ENCODE measurements at regions not wholly inside any gene's neighbourhood (a gene's known extent, or its start where the extent isn't known, plus 50 kb on each side); places are given as distances from the start of the nearest gene placed in this dataset.

DNA sequence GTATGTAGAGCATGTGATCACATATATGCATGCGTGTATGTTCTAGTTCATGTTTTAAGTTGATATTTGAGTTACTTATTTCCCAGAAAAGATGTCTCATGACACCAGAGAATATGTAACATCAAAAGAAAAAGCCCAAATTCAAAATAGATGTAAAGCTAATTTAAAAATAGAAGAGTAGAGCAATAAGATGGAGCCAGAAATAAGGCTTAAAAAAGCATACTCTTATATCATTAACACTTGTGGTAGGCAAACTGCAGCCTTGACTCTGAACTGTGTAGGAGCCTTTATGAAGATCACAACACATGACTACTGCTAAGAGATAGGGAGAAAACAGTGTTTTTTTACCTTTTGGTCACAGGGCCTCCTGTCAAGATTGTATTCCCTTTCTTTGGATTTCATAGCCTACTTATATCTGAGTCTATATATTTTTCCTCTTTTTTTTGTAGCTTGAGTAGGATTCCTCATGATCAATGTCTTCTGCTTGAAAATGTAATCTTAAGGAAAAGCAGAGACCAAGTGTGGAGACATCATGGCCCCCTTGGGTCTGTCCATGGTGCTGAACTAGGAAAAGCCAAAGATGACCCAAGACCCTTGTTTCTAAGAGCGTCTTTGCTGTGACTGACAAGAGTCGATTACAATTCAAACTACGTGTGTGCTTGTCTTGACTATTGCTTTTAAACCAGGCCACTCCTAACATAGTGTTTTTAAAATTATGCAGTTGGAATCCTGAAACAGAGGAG lies 390.4 kb downstream of the SHISA9 start:
- Mint-ChIP-seq H3K27ac (no peak overlapping the region), H3K36me3 (no peaks in the 10 kb centered on the region), H3K4me1 (no peaks in the 10 kb centered on the region), H3K27me3 (no peaks in the 10 kb centered on the region), H3K9me3 (peaks cover 10% of the 10 kb centered on the region), H3K4me3 (no peak overlapping the region)
- CTCF ChIA-PET = no interaction called here
- DNase-seq = no peak

GRCh38 chr16:13296206-13296605 lies 394.8 kb downstream of the SHISA9 start:
- Mint-ChIP-seq H3K4me1 (no peaks in the 10 kb centered on the region), H3K9me3 (peaks cover 8% of the 10 kb centered on the region), H3K36me3 (no peaks in the 10 kb centered on the region), H3K4me3 (no peak overlapping the region), H3K27me3 (no peaks in the 10 kb centered on the region), H3K27ac (no peak overlapping the region)
- DNase-seq = no peak
- CTCF ChIA-PET = no interaction called here

DNA sequence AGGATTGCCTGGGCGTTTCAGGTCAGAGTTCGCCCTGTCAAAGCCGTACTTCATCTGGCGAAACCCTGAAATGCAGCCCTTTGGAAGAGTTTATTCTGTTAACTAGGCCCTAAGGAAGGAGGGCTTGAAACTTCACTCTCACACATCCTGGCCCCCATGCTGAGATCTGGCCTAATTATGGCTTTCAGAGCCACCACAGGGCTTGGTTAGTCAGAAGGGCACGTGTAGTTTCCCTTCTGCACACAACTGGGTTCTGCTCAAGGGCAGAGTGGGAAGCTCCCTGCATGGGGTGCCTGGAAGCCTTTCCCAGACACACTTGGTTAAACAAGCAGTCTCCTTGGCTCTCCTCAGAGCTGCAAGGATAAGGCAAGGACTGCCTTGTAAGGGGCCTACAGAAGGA lies 397.3 kb downstream of the SHISA9 start:
- H3K27ac Mint-ChIP-seq = no peak overlapping the region
- no peaks in the 10 kb centered on the region for H3K4me1 Mint-ChIP-seq
- peaks cover 9% of the 10 kb centered on the region for H3K9me3 Mint-ChIP-seq
- no peaks in the 10 kb centered on the region for H3K27me3 Mint-ChIP-seq
- DNase-seq = no peak
- no peaks in the 10 kb centered on the region for H3K36me3 Mint-ChIP-seq
- H3K4me3 Mint-ChIP-seq = no peak overlapping the region
- CTCF ChIA-PET = no interaction called here

- H3K36me3 Mint-ChIP-seq = no peaks in the 10 kb centered on the region
- DNase-seq = no peak
- H3K4me1 Mint-ChIP-seq = no peaks in the 10 kb centered on the region
- H3K4me3 Mint-ChIP-seq = no peak overlapping the region
- H3K27me3 Mint-ChIP-seq = no peaks in the 10 kb centered on the region
- no peak overlapping the region for H3K27ac Mint-ChIP-seq
- CTCF ChIA-PET = no interaction called here
- H3K9me3 Mint-ChIP-seq = peaks cover 5% of the 10 kb centered on the region
Observed at GRCh38 chr16:13300066-13300840, 398.9 kb downstream of the SHISA9 start.

GRCh38 chr16:13305019-13305755 lies 403.8 kb downstream of the SHISA9 start:
- no peak overlapping the region for H3K4me3 Mint-ChIP-seq
- no peaks in the 10 kb centered on the region for H3K4me1 Mint-ChIP-seq
- CTCF ChIA-PET = no interaction called here
- no peaks in the 10 kb centered on the region for H3K27me3 Mint-ChIP-seq
- no peaks in the 10 kb centered on the region for H3K36me3 Mint-ChIP-seq
- no peak for DNase-seq
- no peak overlapping the region for H3K27ac Mint-ChIP-seq
- peaks cover 4% of the 10 kb centered on the region for H3K9me3 Mint-ChIP-seq

DNA sequence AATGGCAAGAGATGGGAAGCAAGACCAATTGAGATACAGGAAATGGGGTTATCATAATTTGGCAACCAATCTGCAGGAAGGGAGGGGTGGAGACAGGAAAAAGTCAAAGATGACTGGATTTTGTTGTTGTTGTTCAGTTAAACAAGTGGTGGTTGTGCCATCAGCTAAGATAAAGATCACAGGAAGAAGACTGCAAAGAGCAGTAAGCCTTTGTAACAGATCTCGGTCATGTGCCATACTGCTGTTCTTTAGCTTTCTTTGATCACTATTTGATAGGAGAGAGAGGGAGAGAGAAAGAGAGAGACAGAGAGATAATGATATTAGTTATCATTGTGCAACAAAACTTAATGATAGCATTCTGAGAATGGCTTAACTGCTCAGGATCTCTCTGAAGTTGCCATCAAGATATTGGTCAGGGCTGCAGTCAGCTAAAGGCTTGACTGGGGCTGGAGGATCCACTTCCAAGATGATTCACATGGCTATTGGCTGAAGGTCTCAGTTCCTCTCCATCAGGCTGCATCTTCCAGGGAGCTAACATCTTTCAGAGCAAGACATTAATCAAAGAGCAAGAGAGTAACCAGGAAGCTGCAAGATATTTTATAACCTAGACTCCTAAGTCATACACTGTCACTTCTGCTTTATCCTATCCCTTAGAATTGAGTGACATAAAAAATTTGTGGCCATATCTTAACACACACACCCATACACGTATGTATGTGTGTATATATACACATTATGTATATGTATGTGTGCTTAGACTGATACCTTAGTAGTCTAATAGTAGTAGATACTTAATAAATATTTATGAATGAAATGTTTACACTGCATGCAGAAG lies 405.0 kb downstream of the SHISA9 start:
- H3K9me3 Mint-ChIP-seq = peaks cover 4% of the 10 kb centered on the region
- no peak overlapping the region for H3K27ac Mint-ChIP-seq
- no peak overlapping the region for H3K4me3 Mint-ChIP-seq
- no peaks in the 10 kb centered on the region for H3K4me1 Mint-ChIP-seq
- CTCF ChIA-PET = interaction anchor here (0.6 kb wide), 1 partner anchor 512 kb away, joined by 3 read pairs; no protein-coding TSS in a partner anchor
- no peaks in the 10 kb centered on the region for H3K36me3 Mint-ChIP-seq
- DNase-seq = no peak
- H3K27me3 Mint-ChIP-seq = no peaks in the 10 kb centered on the region

GRCh38 chr16:13307255-13307654 lies 405.9 kb downstream of the SHISA9 start:
- no peak overlapping the region for H3K4me3 Mint-ChIP-seq
- no peaks in the 10 kb centered on the region for H3K36me3 Mint-ChIP-seq
- CTCF ChIA-PET = no interaction called here
- peaks cover 4% of the 10 kb centered on the region for H3K9me3 Mint-ChIP-seq
- no peaks in the 10 kb centered on the region for H3K27me3 Mint-ChIP-seq
- no peak overlapping the region for H3K27ac Mint-ChIP-seq
- no peak for DNase-seq
- no peaks in the 10 kb centered on the region for H3K4me1 Mint-ChIP-seq

DNA sequence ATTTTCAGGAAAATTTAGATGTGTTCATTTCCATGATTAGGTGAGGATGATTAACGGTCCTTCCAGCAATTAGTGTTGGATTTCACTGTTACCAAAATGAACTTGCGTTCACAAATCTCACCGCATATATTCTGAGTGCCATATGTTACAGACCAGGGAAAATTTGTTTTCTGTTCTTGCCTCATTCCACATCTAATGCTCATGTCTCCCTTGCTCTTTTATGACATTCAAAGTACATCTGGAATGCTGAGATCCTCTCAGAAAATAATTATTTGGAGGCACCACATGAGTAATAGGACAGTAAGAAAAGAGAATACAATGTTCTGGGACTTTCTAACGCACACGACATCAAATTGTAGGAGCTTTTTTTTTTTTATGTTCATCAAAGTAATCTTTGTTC lies 406.5 kb downstream of the SHISA9 start:
- no peaks in the 10 kb centered on the region for H3K36me3 Mint-ChIP-seq
- DNase-seq = no peak
- H3K27ac Mint-ChIP-seq = no peak overlapping the region
- no peaks in the 10 kb centered on the region for H3K27me3 Mint-ChIP-seq
- no peaks in the 10 kb centered on the region for H3K4me1 Mint-ChIP-seq
- H3K4me3 Mint-ChIP-seq = no peak overlapping the region
- peaks cover 1% of the 10 kb centered on the region for H3K9me3 Mint-ChIP-seq
- CTCF ChIA-PET = no interaction called here

DNA sequence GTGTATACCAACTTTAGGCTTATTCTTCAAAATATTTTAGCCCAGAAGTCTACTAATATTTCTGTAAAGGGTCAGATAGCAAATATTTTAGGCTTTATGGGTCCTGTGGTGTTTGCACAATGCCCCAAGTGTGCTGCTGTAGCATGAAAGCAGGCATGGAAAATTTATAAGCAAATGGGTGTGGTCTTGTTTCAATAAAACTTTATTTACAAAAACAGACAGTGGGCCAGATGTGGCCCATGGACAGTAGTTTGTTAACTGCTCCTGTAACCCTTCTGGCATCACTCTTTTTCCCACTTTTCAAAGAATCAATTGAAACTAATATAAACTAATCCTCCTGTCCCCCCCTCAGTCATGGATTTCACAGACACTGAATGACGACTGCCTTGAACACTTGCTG lies 410.7 kb downstream of the SHISA9 start:
- Mint-ChIP-seq H3K27ac (no peak overlapping the region), H3K4me3 (no peak overlapping the region)

DNA sequence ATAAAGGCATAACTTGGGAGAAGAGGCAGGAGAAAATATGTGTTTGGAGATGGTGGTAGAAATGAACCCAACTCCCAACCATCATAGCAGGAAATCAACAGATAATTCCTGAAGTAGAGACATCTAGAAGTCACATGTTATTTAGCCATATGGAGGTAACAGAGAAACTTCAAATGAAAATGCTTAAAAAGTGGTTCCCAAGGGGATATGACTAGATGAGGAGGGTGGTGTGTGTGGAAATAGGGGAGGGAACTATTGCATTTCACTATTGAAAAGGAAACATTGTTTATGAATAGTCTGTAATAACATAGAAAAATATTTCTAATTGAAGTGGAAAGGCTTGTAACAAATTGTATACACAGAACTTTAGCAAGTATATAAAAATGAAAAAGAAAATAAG lies 412.0 kb downstream of the SHISA9 start:
- no peaks in the 10 kb centered on the region for H3K36me3 Mint-ChIP-seq
- CTCF ChIA-PET = no interaction called here
- no peaks in the 10 kb centered on the region for H3K4me1 Mint-ChIP-seq
- no peaks in the 10 kb centered on the region for H3K27me3 Mint-ChIP-seq
- H3K9me3 Mint-ChIP-seq = peaks cover 1% of the 10 kb centered on the region
- H3K4me3 Mint-ChIP-seq = no peak overlapping the region
- H3K27ac Mint-ChIP-seq = no peak overlapping the region
- no peak for DNase-seq

More for the DNA sequence above, 410.7 kb downstream of the SHISA9 start:
- CTCF ChIA-PET = no interaction called here
- Mint-ChIP-seq H3K27me3 (no peaks in the 10 kb centered on the region), H3K4me1 (no peaks in the 10 kb centered on the region), H3K36me3 (no peaks in the 10 kb centered on the region), H3K9me3 (peaks cover 1% of the 10 kb centered on the region)
- DNase-seq = no peak

DNA sequence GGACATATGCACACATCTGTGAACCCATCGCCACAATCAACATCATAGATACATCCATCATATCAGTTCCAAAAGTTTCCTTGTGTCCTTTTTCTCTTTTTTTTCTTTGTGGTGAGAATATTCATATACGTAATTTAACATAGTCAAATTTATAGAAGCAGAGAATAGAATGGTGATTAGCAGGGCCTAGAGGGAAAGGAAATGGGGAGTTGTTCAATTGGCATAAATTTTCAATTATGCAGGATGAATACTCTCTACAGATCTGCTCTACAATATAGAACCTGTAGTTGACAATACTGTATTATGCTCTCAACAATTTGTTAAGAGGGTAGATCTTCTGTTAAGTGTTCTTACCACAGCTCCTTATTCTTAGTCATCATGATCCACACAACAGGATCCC lies 413.2 kb downstream of the SHISA9 start:
- Mint-ChIP-seq H3K4me3 (no peak overlapping the region), H3K4me1 (no peaks in the 10 kb centered on the region), H3K36me3 (no peaks in the 10 kb centered on the region), H3K27me3 (no peaks in the 10 kb centered on the region), H3K27ac (no peak overlapping the region), H3K9me3 (peaks cover 1% of the 10 kb centered on the region)
- DNase-seq = no peak
- CTCF ChIA-PET = no interaction called here

DNA sequence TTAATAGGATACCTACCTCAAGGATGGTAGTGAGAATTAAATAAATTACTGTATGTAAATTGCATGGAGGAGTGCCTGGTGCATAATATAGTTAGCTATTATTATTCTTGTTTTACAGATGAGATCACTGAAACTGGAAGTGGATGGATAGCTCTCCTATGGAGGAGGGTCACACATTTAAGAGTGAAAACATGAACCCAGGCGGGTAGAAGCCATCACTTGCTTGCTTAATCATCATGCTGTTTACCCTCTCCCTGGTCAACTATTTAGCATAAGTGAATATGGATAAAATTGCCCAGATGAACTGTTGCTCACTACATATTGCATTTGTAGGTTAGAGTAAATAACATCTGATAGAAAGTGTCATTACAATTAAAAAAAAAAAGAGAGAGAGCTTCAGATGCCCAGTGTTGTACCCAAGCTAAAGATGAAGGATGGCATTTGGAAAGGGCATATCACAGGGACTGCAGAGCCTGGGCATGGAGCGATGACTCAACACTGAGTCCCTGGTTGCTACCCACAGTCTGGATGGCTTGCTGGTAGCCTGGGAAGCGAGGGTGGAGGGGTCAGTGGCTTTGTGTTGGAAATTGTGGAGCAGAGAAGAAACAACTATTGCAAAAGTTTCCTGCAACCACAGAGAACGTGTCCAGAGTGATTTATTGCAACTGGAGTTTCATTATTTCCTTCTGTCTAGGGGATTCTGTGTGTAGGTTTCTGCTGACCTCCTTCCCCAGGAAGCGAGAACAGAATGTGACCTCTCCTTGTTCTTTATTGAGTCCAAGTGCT lies 414.4 kb downstream of the SHISA9 start:
- peaks cover 1% of the 10 kb centered on the region for H3K9me3 Mint-ChIP-seq
- H3K4me1 Mint-ChIP-seq = no peaks in the 10 kb centered on the region
- H3K36me3 Mint-ChIP-seq = no peaks in the 10 kb centered on the region
- no peaks in the 10 kb centered on the region for H3K27me3 Mint-ChIP-seq
- DNase-seq = no peak
- H3K27ac Mint-ChIP-seq = no peak overlapping the region
- CTCF ChIA-PET = no interaction called here
- H3K4me3 Mint-ChIP-seq = no peak overlapping the region

- H3K27ac Mint-ChIP-seq = no peak overlapping the region
- no peaks in the 10 kb centered on the region for H3K27me3 Mint-ChIP-seq
- no peaks in the 10 kb centered on the region for H3K4me1 Mint-ChIP-seq
- no peak for DNase-seq
- H3K9me3 Mint-ChIP-seq = no peaks in the 10 kb centered on the region
- H3K4me3 Mint-ChIP-seq = no peak overlapping the region
- CTCF ChIA-PET = no interaction called here
- no peaks in the 10 kb centered on the region for H3K36me3 Mint-ChIP-seq
Observed at GRCh38 chr16:13322336-13322735, 420.9 kb downstream of the SHISA9 start.
